Chondrocyte (in vitro differentiated cells): ENCODE measurements at regions not wholly inside any gene's neighbourhood (a gene's known extent, or its start where the extent isn't known, plus 50 kb on each side); places are given as distances from the start of the nearest gene placed in this dataset.

Experiments
- DNase-seq: peaks from one replicate; pipeline ENCODE4 v3.0.0; 2021; ENCODE audit warnings: mixed read lengths, low spot score
- H3K27ac Mint-ChIP-seq: one replicate; pipeline ENCODE4 v1.8.0; 2021; ENCODE audit warnings: mild to moderate bottlenecking, moderate library complexity, mixed read lengths; ENCODE audit not compliant: unreplicated experiment
- H3K27me3 Mint-ChIP-seq: 2 replicates; pipeline ENCODE4 v1.8.0; 2021; ENCODE audit warnings: low read depth, mixed read lengths
- H3K36me3 Mint-ChIP-seq: 2 replicates; pipeline ENCODE4 v1.8.0; 2021; ENCODE audit warnings: low read depth, mixed read lengths
- H3K4me1 Mint-ChIP-seq: 2 replicates; pipeline ENCODE4 v1.8.0; 2021; ENCODE audit warnings: low read depth, mild to moderate bottlenecking, mixed read lengths
- H3K4me3 Mint-ChIP-seq: one replicate; pipeline ENCODE4 v1.8.0; 2021; ENCODE audit warnings: mild to moderate bottlenecking, moderate library complexity, mixed read lengths; ENCODE audit not compliant: unreplicated experiment
- H3K9me3 Mint-ChIP-seq: 2 replicates; pipeline ENCODE4 v1.8.0; 2021; ENCODE audit warnings: low read depth, mixed read lengths
- TF ChIP-seq, protein P1 (sequence below): fragments of 200-600 bp; sonication (generic); IDR thresholded peaks from 2 replicates; pipeline ENCODE4 v1.5.0; 2021; ENCODE audit warnings: antibody characterized with exemption, mild to moderate bottlenecking, moderate library complexity

DNA sequence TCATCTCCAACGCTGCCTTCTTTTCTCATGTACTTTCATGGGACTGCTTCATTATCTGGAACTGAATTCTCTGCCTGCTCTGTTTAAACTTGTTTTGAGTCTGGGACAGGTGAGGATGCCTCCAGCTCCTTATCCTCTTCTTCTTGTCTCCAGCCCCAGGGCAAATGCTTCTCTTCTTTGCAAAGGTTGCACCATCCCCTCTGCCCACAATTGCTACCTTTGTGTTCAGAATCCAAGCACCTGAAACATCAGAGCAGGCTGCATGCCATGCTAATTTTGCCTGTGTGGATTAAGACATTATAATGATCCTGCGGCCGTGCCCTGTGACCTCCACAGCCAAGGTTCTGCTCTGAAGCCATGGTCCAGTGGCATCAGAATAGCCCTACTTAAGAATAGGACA is 309.5 kb downstream of the EPHA4 start:
- no peak for DNase-seq
- H3K36me3 Mint-ChIP-seq = no peaks in the 10 kb centered on the region
- TF ChIP-seq, protein P1, sequence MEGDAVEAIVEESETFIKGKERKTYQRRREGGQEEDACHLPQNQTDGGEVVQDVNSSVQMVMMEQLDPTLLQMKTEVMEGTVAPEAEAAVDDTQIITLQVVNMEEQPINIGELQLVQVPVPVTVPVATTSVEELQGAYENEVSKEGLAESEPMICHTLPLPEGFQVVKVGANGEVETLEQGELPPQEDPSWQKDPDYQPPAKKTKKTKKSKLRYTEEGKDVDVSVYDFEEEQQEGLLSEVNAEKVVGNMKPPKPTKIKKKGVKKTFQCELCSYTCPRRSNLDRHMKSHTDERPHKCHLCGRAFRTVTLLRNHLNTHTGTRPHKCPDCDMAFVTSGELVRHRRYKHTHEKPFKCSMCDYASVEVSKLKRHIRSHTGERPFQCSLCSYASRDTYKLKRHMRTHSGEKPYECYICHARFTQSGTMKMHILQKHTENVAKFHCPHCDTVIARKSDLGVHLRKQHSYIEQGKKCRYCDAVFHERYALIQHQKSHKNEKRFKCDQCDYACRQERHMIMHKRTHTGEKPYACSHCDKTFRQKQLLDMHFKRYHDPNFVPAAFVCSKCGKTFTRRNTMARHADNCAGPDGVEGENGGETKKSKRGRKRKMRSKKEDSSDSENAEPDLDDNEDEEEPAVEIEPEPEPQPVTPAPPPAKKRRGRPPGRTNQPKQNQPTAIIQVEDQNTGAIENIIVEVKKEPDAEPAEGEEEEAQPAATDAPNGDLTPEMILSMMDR = no peak
- H3K4me1 Mint-ChIP-seq = no peaks in the 10 kb centered on the region
- no peaks in the 10 kb centered on the region for H3K27me3 Mint-ChIP-seq
- H3K27ac Mint-ChIP-seq = no peak overlapping the region
- peaks cover 6% of the 10 kb centered on the region for H3K9me3 Mint-ChIP-seq
- H3K4me3 Mint-ChIP-seq = no peak overlapping the region

DNA sequence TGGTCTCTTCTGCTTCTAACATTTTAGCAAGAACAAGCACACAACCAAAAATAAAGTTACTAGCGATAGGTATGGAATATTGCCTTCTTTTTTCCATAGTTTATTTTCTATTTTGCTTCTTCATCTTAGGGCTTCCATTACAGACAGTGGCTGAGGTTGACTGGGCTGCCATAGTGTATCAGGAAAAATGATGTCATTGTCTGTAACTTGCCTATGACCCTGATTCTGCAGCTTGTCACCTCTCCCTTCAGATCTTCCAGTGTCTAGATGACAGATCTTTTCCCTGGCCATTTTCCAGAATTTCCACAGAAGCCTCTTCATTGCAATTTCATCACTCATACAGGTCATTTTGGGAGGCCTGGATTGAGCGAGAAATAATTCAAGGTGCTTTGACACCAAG is 308.5 kb downstream of the EPHA4 start:
- Mint-ChIP-seq H3K4me3 (no peak overlapping the region), H3K27ac (no peak overlapping the region), H3K4me1 (no peaks in the 10 kb centered on the region), H3K9me3 (peaks cover 3% of the 10 kb centered on the region), H3K27me3 (peaks cover 1% of the 10 kb centered on the region), H3K36me3 (no peaks in the 10 kb centered on the region)
- no peak for DNase-seq
- TF ChIP-seq, protein P1 = no peak

DNA sequence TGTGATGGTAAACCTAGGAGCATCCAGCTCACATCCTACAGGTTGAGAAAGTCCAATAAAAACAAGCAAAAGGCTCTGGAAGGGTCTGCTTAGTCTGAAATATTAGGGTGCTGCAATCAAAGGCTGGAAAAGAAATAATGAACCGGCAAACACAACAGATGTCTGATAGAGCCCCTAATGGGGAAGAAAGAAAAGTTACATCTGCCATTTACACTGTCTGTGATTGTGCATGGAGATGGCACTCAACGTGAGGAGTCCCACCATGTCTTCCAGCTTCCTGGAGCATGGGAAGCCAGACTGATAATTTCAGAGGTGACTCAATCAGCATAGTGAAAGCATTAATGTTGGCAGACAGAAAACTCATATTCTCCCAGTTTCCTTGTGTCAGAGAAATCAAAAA is 307.8 kb downstream of the EPHA4 start:
- Mint-ChIP-seq H3K27me3 (peaks cover 3% of the 10 kb centered on the region), H3K4me1 (no peaks in the 10 kb centered on the region), H3K27ac (no peak overlapping the region), H3K36me3 (no peaks in the 10 kb centered on the region), H3K4me3 (no peak overlapping the region), H3K9me3 (no peaks in the 10 kb centered on the region)
- TF ChIP-seq, protein P1 = peak; percentile 34
- DNase-seq = no peak

DNA sequence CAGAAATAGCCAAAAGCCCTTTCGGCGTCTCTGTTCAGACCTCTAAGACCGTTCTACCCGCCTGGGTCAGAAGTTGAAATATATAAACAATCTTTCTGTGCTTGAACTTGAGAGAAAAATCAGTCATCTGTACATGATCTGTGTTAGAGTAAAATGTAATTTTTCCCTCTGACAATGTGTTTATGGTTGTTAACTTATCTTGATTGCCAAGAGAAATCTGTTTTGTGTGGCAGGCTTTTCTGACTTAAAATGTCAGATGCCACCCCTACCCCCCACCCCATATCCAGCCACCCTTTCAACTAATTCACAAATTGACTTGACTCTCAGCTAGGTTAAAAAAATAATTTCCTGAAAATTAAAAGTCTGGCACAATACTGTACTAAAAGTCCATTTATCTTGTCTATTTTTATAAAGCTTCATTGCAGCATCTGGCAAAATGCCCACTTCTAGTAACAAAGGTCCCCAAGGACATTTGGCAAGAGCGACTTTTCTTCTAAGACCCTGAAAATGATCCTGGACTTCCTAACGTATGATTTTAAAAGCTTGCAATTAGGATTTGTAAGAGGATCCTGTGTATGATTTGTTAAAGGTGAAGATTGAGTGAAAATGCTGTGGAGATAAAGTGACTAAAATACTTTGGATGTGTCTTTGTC is 304.2 kb downstream of the EPHA4 start:
- H3K27me3 Mint-ChIP-seq = peaks cover 3% of the 10 kb centered on the region
- no peaks in the 10 kb centered on the region for H3K4me1 Mint-ChIP-seq
- H3K9me3 Mint-ChIP-seq = no peaks in the 10 kb centered on the region
- no peak for DNase-seq
- no peaks in the 10 kb centered on the region for H3K36me3 Mint-ChIP-seq
- TF ChIP-seq, protein P1 = no peak
- no peak overlapping the region for H3K4me3 Mint-ChIP-seq
- no peak overlapping the region for H3K27ac Mint-ChIP-seq

DNA sequence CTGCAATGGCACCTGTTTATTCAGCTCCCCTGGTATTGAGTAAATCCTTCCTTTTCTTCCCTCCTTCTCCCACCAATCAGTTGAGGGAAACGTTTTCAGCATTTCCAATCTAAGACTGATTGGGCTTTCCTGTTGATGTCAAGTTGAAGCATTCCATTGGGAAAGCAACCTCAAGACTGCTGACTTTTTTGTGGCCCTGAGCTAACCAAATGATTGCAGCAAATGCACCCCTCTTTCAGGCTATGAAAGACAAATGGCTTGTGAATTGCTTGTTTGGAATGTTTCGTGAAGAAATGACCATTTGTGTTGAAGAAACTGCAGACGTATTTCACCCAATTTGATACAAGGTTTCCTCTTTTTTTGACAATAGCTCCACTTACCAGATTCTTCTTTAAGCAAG is 303.5 kb downstream of the EPHA4 start:
- no peaks in the 10 kb centered on the region for H3K9me3 Mint-ChIP-seq
- H3K27ac Mint-ChIP-seq = no peak overlapping the region
- no peaks in the 10 kb centered on the region for H3K4me1 Mint-ChIP-seq
- H3K27me3 Mint-ChIP-seq = peaks cover 3% of the 10 kb centered on the region
- TF ChIP-seq, protein P1 = no peak
- DNase-seq = no peak
- no peak overlapping the region for H3K4me3 Mint-ChIP-seq
- no peaks in the 10 kb centered on the region for H3K36me3 Mint-ChIP-seq
